VCaP (cell line): ENCODE measurements at regions not wholly inside any gene's neighbourhood (a gene's known extent, or its start where the extent isn't known, plus 50 kb on each side); places are given as distances from the start of the nearest gene placed in this dataset.
"Not testable (repeated sequence)": the region's sequence is repeated elsewhere in the genome, so short reads cannot be mapped to it uniquely, and the experiment has no call there.

Source experiments
- H3K27ac ChIP-seq: fragments of 450-650 bp; 2 replicates; pipeline ENCODE4 v1.5.1; 2017
- CTCF ChIP-seq: fragments of 450-650 bp; conservative IDR thresholded peaks from 2 replicates; pipeline ENCODE4 v1.5.1; 2017; ENCODE audit warnings: mild to moderate bottlenecking, moderate library complexity

- no peak overlapping the region for H3K27ac ChIP-seq
- TF ChIP-seq CTCF, result no peak
Observed at GRCh38 chr7:53111031-53111430, 75.6 kb downstream of the POM121L12 start.

GRCh38 chr7:53113424-53113823 is 78.0 kb downstream of the POM121L12 start:
- H3K27ac ChIP-seq, result no peak overlapping the region
- TF ChIP-seq CTCF, result no peak

GRCh38 chr7:53119514-53119941 is 84.1 kb downstream of the POM121L12 start:
- no peak overlapping the region for H3K27ac ChIP-seq
- no peak for TF ChIP-seq CTCF

GRCh38 chr7:53121374-53121773 is 85.9 kb downstream of the POM121L12 start:
- no peak overlapping the region for H3K27ac ChIP-seq
- TF ChIP-seq CTCF, result no peak

GRCh38 chr7:53131697-53132096 is 96.3 kb downstream of the POM121L12 start:
- no peak overlapping the region for H3K27ac ChIP-seq
- TF ChIP-seq CTCF, result no peak

GRCh38 chr7:53151496-53151895 is 116.1 kb downstream of the POM121L12 start:
- no peak for TF ChIP-seq CTCF

GRCh38 chr7:53187184-53187583 is 151.8 kb downstream of the POM121L12 start:
- H3K27ac ChIP-seq, result not testable (repeated sequence)

More at GRCh38 chr7:53151496-53151895, 116.1 kb downstream of the POM121L12 start:
- no peak overlapping the region for H3K27ac ChIP-seq

GRCh38 chr7:53191191-53191695 is 155.8 kb downstream of the POM121L12 start:
- no peak for TF ChIP-seq CTCF
- no peak overlapping the region for H3K27ac ChIP-seq
